ENCODE measurements at regions not wholly inside any gene's neighbourhood (a gene's known extent, or its start where the extent isn't known, plus 50 kb on each side); places are given as distances from the start of the nearest gene placed in this dataset.

DNA sequence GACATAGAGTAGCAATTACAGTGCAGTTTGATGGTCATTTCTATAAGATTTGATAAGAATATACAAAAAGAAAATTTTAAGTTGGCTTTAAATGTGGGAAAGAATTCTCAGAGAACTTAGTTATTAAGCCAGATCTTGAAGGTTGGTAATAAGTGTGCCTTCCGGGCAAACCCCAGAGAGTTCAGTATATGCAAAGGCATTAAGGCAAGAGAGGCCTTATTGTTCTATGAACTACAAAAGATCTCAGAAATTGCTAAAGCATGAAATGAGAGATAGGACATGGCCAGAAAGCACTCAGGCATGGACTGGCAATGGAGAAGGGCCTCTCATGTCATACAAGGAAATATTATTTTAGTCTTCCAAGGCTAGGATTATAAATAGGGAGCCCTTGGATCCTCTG lies 390.2 kb upstream of the C1orf87 start:
- 100% methylated on average over 1 of the region's 1 CpG for WGBS (ENCODE audit: insufficient coverage)

GRCh38 chr1:60463146-60463545 lies 389.6 kb upstream of the C1orf87 start:
- TF ChIP-seq, protein P1, sequence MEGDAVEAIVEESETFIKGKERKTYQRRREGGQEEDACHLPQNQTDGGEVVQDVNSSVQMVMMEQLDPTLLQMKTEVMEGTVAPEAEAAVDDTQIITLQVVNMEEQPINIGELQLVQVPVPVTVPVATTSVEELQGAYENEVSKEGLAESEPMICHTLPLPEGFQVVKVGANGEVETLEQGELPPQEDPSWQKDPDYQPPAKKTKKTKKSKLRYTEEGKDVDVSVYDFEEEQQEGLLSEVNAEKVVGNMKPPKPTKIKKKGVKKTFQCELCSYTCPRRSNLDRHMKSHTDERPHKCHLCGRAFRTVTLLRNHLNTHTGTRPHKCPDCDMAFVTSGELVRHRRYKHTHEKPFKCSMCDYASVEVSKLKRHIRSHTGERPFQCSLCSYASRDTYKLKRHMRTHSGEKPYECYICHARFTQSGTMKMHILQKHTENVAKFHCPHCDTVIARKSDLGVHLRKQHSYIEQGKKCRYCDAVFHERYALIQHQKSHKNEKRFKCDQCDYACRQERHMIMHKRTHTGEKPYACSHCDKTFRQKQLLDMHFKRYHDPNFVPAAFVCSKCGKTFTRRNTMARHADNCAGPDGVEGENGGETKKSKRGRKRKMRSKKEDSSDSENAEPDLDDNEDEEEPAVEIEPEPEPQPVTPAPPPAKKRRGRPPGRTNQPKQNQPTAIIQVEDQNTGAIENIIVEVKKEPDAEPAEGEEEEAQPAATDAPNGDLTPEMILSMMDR (IDR thresholded peaks at IDR 0.05): no peak
- Mint-ChIP-seq H3K4me1 (peaks cover 7% of the 10 kb centered on the region), H3K36me3 (no peaks in the 10 kb centered on the region), H3K27me3 (ENCODE audit: low read depth in 3 of 3) (no peaks in the 10 kb centered on the region), H3K4me3 (no peak overlapping the region), H3K9me3 (peaks cover 6 to 17% (median 12%) of the 10 kb centered on the region in 7 donors), H3K27ac (no peak overlapping the region)
- no peak overlapping the region for H2AFZ ChIP-seq (ENCODE audit: insufficient read depth, low read depth, low read length, poor library complexity, severe bottlenecking)
- no peaks in the 10 kb centered on the region for H3K27me3 ChIP-seq (ENCODE audit: control insufficient read depth in 2 of 2, insufficient read depth in 2 of 2, low read length in 2 of 2)
- no peaks in the 10 kb centered on the region for H3K4me1 ChIP-seq (ENCODE audit: control insufficient read depth in 1 of 2, insufficient read depth in 2 of 2, low read length in 2 of 2)
- intact Hi-C loops (cut with micrococcal nuclease): no loop called here
- no peak overlapping the region for H3K4me3 ChIP-seq (replicated peaks in 1 of 3; ENCODE audit: low read depth in 2 of 3, low read length in 3 of 3)
- no peak overlapping the region for H3K9ac ChIP-seq (ENCODE audit: insufficient read depth, low read length, poor library complexity, severe bottlenecking)
- no peaks in the 10 kb centered on the region for H3K36me3 ChIP-seq (replicated peaks in 1 of 2; ENCODE audit: control insufficient read depth in 1 of 2, insufficient read depth in 2 of 2, low read length in 2 of 2)
- H3K27ac ChIP-seq (ENCODE audit: low read depth in 1 of 2, low read length in 2 of 2): no peak overlapping the region
- peaks cover 0 to 3% of the 10 kb centered on the region in 2 donors for H3K9me3 ChIP-seq (replicated peaks in 1 of 2; ENCODE audit: control insufficient read depth in 1 of 2, insufficient read depth in 1 of 2, low read length in 2 of 2)
- no CpG with 5 or more reads among the region's 2 CpGs for WGBS (ENCODE audit: insufficient coverage)
- H3K4me2 ChIP-seq (replicated peaks; ENCODE audit: extremely low read depth, low read length, poor library complexity, severe bottlenecking): no peak overlapping the region
- no peaks in the 10 kb centered on the region for H3K79me2 ChIP-seq (ENCODE audit: insufficient read depth, low read length)
- H4K20me1 ChIP-seq (ENCODE audit: insufficient read depth, low read length): no peaks in the 10 kb centered on the region
- DNase-seq: no peak

More for the DNA sequence above, 390.2 kb upstream of the C1orf87 start:
- Mint-ChIP-seq H3K9me3 (peaks cover 3 to 17% (median 8%) of the 10 kb centered on the region in 7 donors), H3K27me3 (ENCODE audit: low read depth in 3 of 3) (no peaks in the 10 kb centered on the region), H3K36me3 (no peaks in the 10 kb centered on the region), H3K4me3 (no peak overlapping the region), H3K27ac (no peak overlapping the region), H3K4me1 (peaks cover 9% of the 10 kb centered on the region)
- Histone ChIP-seq H3K79me2 (ENCODE audit: insufficient read depth, low read length) (no peaks in the 10 kb centered on the region), H3K36me3 (replicated peaks in 1 of 2; ENCODE audit: control insufficient read depth in 1 of 2, insufficient read depth in 2 of 2, low read length in 2 of 2) (no peaks in the 10 kb centered on the region), H3K27ac (ENCODE audit: low read depth in 1 of 2, low read length in 2 of 2) (no peak overlapping the region), H4K20me1 (ENCODE audit: insufficient read depth, low read length) (no peaks in the 10 kb centered on the region), H3K4me2 (replicated peaks; ENCODE audit: extremely low read depth, low read length, poor library complexity, severe bottlenecking) (no peak overlapping the region), H3K9me3 (replicated peaks in 1 of 2; ENCODE audit: control insufficient read depth in 1 of 2, insufficient read depth in 1 of 2, low read length in 2 of 2) (peaks cover 0 to 3% of the 10 kb centered on the region in 2 donors), H3K27me3 (ENCODE audit: control insufficient read depth in 2 of 2, insufficient read depth in 2 of 2, low read length in 2 of 2) (no peaks in the 10 kb centered on the region), H3K9ac (ENCODE audit: insufficient read depth, low read length, poor library complexity, severe bottlenecking) (no peak overlapping the region), H3K4me1 (ENCODE audit: control insufficient read depth in 1 of 2, insufficient read depth in 2 of 2, low read length in 2 of 2) (no peaks in the 10 kb centered on the region), H2AFZ (ENCODE audit: insufficient read depth, low read depth, low read length, poor library complexity, severe bottlenecking) (no peak overlapping the region), H3K4me3 (replicated peaks in 1 of 3; ENCODE audit: low read depth in 2 of 3, low read length in 3 of 3) (no peak overlapping the region)
- intact Hi-C loops (cut with micrococcal nuclease): no loop called here
- TF ChIP-seq, protein P1 (IDR thresholded peaks at IDR 0.05): no peak
- DNase-seq: no peak
